ENCODE measurements at regions not wholly inside any gene's neighbourhood (a gene's known extent, or its start where the extent isn't known, plus 50 kb on each side); places are given as distances from the start of the nearest gene placed in this dataset.
"Not testable (repeated sequence)": the region's sequence is repeated elsewhere in the genome, so short reads cannot be mapped to it uniquely, and the experiment has no call there.

DNA sequence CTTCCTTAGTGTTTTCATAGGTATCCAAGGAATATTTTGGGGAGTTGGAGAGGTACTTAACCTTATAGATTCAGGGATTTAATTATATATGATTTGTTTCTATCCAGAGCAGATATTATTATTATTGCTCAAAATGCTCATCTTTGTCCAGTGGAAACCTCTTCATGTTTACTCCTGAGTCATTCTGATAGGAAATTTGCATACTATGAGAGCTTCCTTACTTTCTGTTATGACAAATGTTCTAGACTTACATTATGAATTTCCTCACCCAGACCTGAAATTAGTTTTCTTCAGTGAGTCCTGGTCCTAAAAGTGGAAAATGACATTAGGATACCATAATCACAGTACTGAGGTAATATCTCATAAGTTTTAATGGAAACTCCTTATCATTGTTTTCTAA lies 57.5 kb upstream of the PLPPR5 start:
- H3K36me3 Mint-ChIP-seq (ENCODE audit: unreplicated experiment): no peaks in the 10 kb centered on the region
- no peak overlapping the region for H3K27ac Mint-ChIP-seq (ENCODE audit: unreplicated experiment)

DNA sequence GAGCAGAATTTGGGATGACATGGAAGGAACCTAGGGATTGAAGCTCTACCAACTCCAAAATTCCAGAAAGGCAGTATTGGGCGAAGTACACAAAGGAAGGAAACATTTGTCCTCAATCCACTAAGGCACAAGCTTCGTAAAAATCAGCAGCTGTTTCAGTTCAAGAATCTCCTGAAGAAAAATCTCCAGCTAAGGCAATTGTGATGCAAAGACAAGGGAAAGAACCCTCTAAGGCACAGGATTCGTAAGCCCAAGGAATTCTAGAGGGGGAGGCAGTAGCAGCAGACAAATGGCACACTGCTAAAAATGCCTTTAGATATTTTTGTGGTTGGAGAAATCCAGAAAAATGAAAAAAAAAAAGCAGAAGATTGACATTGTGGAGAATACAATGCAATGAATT lies 64.5 kb upstream of the PLPPR5 start:
- Mint-ChIP-seq H3K4me3 (ENCODE audit: unreplicated experiment) (no peak overlapping the region), H3K36me3 (ENCODE audit: unreplicated experiment) (no peaks in the 10 kb centered on the region), H3K4me1 (ENCODE audit: low read depth, unreplicated experiment) (no peaks in the 10 kb centered on the region), H3K9me3 (ENCODE audit: unreplicated experiment) (no peaks in the 10 kb centered on the region), H3K27me3 (ENCODE audit: unreplicated experiment) (no peaks in the 10 kb centered on the region), H3K27ac (ENCODE audit: unreplicated experiment) (no peak overlapping the region)
- no peak for DNase-seq
- TF ChIP-seq, protein P1, sequence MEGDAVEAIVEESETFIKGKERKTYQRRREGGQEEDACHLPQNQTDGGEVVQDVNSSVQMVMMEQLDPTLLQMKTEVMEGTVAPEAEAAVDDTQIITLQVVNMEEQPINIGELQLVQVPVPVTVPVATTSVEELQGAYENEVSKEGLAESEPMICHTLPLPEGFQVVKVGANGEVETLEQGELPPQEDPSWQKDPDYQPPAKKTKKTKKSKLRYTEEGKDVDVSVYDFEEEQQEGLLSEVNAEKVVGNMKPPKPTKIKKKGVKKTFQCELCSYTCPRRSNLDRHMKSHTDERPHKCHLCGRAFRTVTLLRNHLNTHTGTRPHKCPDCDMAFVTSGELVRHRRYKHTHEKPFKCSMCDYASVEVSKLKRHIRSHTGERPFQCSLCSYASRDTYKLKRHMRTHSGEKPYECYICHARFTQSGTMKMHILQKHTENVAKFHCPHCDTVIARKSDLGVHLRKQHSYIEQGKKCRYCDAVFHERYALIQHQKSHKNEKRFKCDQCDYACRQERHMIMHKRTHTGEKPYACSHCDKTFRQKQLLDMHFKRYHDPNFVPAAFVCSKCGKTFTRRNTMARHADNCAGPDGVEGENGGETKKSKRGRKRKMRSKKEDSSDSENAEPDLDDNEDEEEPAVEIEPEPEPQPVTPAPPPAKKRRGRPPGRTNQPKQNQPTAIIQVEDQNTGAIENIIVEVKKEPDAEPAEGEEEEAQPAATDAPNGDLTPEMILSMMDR (IDR thresholded peaks at IDR 0.05; ENCODE audit: partially characterized antibody, unreplicated experiment): no peak

More for the DNA sequence above, 57.5 kb upstream of the PLPPR5 start:
- TF ChIP-seq, protein P1 (IDR thresholded peaks at IDR 0.05; ENCODE audit: partially characterized antibody, unreplicated experiment): no peak
- DNase-seq: no peak
- Mint-ChIP-seq H3K27me3 (ENCODE audit: unreplicated experiment) (no peaks in the 10 kb centered on the region), H3K4me1 (ENCODE audit: low read depth, unreplicated experiment) (no peaks in the 10 kb centered on the region), H3K9me3 (ENCODE audit: unreplicated experiment) (no peaks in the 10 kb centered on the region), H3K4me3 (ENCODE audit: unreplicated experiment) (no peak overlapping the region)

DNA sequence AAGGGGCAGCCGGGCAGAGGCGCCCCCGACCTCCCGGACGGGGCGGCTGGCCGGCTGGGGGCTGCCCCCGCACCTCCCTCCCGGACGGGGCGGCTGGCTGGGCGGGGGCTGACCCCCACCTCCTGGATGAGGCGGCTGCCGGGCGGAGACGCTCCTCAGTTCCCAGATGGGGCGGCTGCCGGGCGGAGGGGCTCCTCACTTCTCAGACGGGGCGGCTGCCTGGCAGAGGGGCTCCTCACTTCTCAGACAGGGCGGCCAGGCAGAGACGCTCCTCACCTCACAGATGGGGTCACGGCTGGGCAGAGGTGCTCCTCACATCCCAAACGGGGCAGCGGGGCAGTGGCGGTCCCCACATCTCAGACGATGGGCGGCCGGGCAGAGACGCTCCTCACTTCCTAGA lies 73.9 kb upstream of the PLPPR5 start:
- H3K36me3 Mint-ChIP-seq (ENCODE audit: unreplicated experiment); DNase-seq; H3K9me3 Mint-ChIP-seq (ENCODE audit: unreplicated experiment); H3K27ac Mint-ChIP-seq (ENCODE audit: unreplicated experiment); H3K4me1 Mint-ChIP-seq (ENCODE audit: low read depth, unreplicated experiment); H3K4me3 Mint-ChIP-seq (ENCODE audit: unreplicated experiment); H3K27me3 Mint-ChIP-seq (ENCODE audit: unreplicated experiment): not testable (repeated sequence)

DNA sequence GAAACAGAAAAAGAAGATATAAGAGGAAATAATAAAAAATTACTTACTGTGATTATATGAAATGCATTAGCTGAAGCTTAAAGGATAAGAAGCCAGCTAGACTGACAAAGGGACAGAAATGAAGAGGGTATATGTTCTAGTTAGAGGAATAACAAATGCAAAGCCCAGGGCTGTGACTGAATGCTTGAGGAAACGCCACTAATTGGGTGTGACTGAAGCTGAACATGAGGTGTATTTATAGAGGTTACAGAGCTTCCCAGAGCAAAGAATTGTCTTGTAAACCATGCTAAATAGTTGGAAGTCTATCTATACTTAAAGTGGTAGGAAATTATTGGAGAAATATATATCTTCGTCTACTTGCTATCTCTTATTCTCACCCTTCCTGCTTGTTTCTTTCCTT lies 77.7 kb upstream of the PLPPR5 start:
- Mint-ChIP-seq H3K36me3 (ENCODE audit: unreplicated experiment) (peaks cover 5% of the 10 kb centered on the region), H3K27ac (ENCODE audit: unreplicated experiment) (no peak overlapping the region), H3K27me3 (ENCODE audit: unreplicated experiment) (no peaks in the 10 kb centered on the region), H3K4me3 (ENCODE audit: unreplicated experiment) (no peak overlapping the region), H3K9me3 (ENCODE audit: unreplicated experiment) (peaks cover 3% of the 10 kb centered on the region), H3K4me1 (ENCODE audit: low read depth, unreplicated experiment) (no peaks in the 10 kb centered on the region)
- no peak for DNase-seq
- TF ChIP-seq, protein P1 (IDR thresholded peaks at IDR 0.05; ENCODE audit: partially characterized antibody, unreplicated experiment): no peak

DNA sequence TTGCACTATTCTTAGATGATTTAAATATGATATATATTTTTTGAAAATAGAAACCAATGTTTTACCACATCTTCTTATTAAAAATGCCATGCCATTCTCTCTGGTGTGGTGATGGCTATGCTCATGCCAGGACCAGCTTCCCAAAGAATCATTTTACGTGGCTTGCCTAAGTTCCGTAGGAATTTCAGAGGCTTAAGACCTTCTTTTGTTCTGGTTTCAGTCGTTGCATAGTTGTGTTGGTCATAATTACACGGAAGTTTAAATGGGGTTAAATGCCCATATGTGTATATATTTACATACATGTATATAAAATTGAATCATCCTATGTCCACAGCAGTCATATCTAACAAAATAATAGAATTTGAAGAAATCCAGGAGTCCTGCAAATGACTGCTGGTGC lies 78.7 kb upstream of the PLPPR5 start:
- Mint-ChIP-seq H3K4me1 (ENCODE audit: low read depth, unreplicated experiment) (no peaks in the 10 kb centered on the region), H3K27ac (ENCODE audit: unreplicated experiment) (no peak overlapping the region), H3K36me3 (ENCODE audit: unreplicated experiment) (peaks cover 5% of the 10 kb centered on the region), H3K9me3 (ENCODE audit: unreplicated experiment) (peaks cover 3% of the 10 kb centered on the region), H3K27me3 (ENCODE audit: unreplicated experiment) (no peaks in the 10 kb centered on the region), H3K4me3 (ENCODE audit: unreplicated experiment) (no peak overlapping the region)
- TF ChIP-seq, protein P1 (IDR thresholded peaks at IDR 0.05; ENCODE audit: partially characterized antibody, unreplicated experiment): no peak
- DNase-seq: no peak

DNA sequence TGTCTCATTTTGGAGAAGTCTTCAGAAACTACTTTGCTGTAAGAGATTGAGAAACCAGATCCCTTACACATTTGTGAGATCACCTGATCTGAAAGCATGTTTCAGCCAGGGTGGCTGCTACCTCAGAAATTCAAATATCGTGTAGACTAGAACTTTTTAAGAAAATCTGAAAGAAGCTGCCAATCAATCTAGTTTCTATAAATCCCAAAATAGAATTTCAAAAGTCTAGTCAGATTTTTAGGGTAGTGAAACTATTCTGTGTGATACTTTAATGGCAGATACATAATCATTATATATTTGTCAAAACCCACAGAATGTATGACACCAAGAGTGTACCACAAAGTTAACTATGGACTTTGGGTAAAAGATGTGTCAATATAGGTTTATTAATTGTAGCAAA lies 79.9 kb upstream of the PLPPR5 start:
- no peaks in the 10 kb centered on the region for H3K27me3 Mint-ChIP-seq (ENCODE audit: unreplicated experiment)
- no peak overlapping the region for H3K27ac Mint-ChIP-seq (ENCODE audit: unreplicated experiment)
- peaks cover 5% of the 10 kb centered on the region for H3K36me3 Mint-ChIP-seq (ENCODE audit: unreplicated experiment)
- TF ChIP-seq, protein P1 (IDR thresholded peaks at IDR 0.05; ENCODE audit: partially characterized antibody, unreplicated experiment): no peak
- no peak for DNase-seq
- no peak overlapping the region for H3K4me3 Mint-ChIP-seq (ENCODE audit: unreplicated experiment)
- peaks cover 3% of the 10 kb centered on the region for H3K9me3 Mint-ChIP-seq (ENCODE audit: unreplicated experiment)
- no peaks in the 10 kb centered on the region for H3K4me1 Mint-ChIP-seq (ENCODE audit: low read depth, unreplicated experiment)
